HG03175 (cell line): ENCODE measurements at regions not wholly inside any gene's neighbourhood (a gene's known extent, or its start where the extent isn't known, plus 50 kb on each side); places are given as distances from the start of the nearest gene placed in this dataset.
"Not testable (repeated sequence)": the region's sequence is repeated elsewhere in the genome, so short reads cannot be mapped to it uniquely, and the experiment has no call there.

ENCODE experiments used
- ATAC-seq: cut with Tn5 transposase; IDR thresholded peaks from one replicate; pipeline ENCODE4 v1.9.1; 2021; ENCODE audit warnings: mild to moderate bottlenecking, moderate library complexity; ENCODE audit not compliant: unreplicated experiment

GRCh38 chr21:14903172-14903865 is 161.5 kb downstream of the NRIP1 start:
- ATAC-seq: no peak

- ATAC-seq: no peak
These were observed 163.3 kb downstream of the NRIP1 start for GRCh38 chr21:14901482-14901958.

- no peak for ATAC-seq
These were observed 164.2 kb downstream of the NRIP1 start for GRCh38 chr21:14900611-14901010.

GRCh38 chr21:14900058-14900457 is 164.7 kb downstream of the NRIP1 start:
- no peak for ATAC-seq

- no peak for ATAC-seq
These were observed 169.0 kb downstream of the NRIP1 start for GRCh38 chr21:14895792-14896191.

- ATAC-seq: no peak
These were observed 174.7 kb downstream of the NRIP1 start for GRCh38 chr21:14890141-14890540.

- ATAC-seq: no peak
These were observed 175.6 kb downstream of the NRIP1 start for GRCh38 chr21:14889080-14889810.

- no peak for ATAC-seq
These were observed 176.6 kb downstream of the NRIP1 start for GRCh38 chr21:14888202-14888601.

GRCh38 chr21:14886001-14886400 is 178.8 kb downstream of the NRIP1 start:
- no peak for ATAC-seq

- no peak for ATAC-seq
These were observed 181.4 kb downstream of the NRIP1 start for GRCh38 chr21:14883351-14883750.

GRCh38 chr21:14882545-14882944 is 182.3 kb downstream of the NRIP1 start:
- not testable (repeated sequence) for ATAC-seq

GRCh38 chr21:14881863-14882499 is 182.8 kb downstream of the NRIP1 start:
- ATAC-seq: no peak

- ATAC-seq: no peak
These were observed 183.9 kb downstream of the NRIP1 start for GRCh38 chr21:14880922-14881321.

GRCh38 chr21:14879458-14879857 is 185.3 kb downstream of the NRIP1 start:
- no peak for ATAC-seq

- ATAC-seq: no peak
These were observed 185.8 kb downstream of the NRIP1 start for GRCh38 chr21:14878971-14879370.

- ATAC-seq: peak; percentile 61
These were observed 187.1 kb downstream of the NRIP1 start for GRCh38 chr21:14877581-14878228.

GRCh38 chr21:14876524-14876840 is 188.3 kb downstream of the NRIP1 start:
- no peak for ATAC-seq

GRCh38 chr21:14875704-14876523 is 188.9 kb downstream of the NRIP1 start:
- peak; percentile 57 for ATAC-seq

- no peak for ATAC-seq
These were observed 189.6 kb downstream of the NRIP1 start for GRCh38 chr21:14875186-14875585.

- ATAC-seq: no peak
These were observed 190.4 kb downstream of the NRIP1 start for GRCh38 chr21:14874379-14874778.

GRCh38 chr21:14871861-14872260 is 192.9 kb downstream of the NRIP1 start:
- ATAC-seq: no peak
